HG03354 (cell line): ENCODE measurements at regions not wholly inside any gene's neighbourhood (a gene's known extent, or its start where the extent isn't known, plus 50 kb on each side); places are given as distances from the start of the nearest gene placed in this dataset.
"Not testable (repeated sequence)": the region's sequence is repeated elsewhere in the genome, so short reads cannot be mapped to it uniquely, and the experiment has no call there.

Experiments used
- ATAC-seq: cut with Tn5 transposase; IDR thresholded peaks from one replicate; pipeline ENCODE4 v1.9.1; 2021; ENCODE audit warnings: mild to moderate bottlenecking; ENCODE audit not compliant: unreplicated experiment, poor library complexity, severe bottlenecking

- no peak for ATAC-seq
Measured at GRCh38 chr21:25490742-25491141, 116.5 kb downstream of the MRPL39 start.

DNA sequence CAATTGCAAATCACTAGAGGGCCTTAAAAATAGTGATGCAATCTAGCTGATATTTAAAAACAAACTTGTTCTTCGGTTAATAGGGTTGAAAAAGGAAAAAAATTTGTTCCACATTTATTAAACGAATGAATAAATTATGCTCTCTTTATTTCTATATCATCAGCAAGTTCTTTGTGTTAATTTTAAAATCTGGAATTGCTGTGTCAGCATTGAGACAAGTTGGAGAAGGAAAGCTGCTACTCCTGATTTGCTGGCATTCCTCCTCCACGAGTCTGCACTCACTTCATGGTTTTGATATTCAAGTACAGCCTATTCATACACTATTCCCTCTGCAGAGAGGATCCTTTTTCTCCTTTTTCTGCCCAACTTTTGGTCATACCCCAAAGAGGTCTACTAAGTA is 117.6 kb downstream of the MRPL39 start:
- no peak for ATAC-seq

DNA sequence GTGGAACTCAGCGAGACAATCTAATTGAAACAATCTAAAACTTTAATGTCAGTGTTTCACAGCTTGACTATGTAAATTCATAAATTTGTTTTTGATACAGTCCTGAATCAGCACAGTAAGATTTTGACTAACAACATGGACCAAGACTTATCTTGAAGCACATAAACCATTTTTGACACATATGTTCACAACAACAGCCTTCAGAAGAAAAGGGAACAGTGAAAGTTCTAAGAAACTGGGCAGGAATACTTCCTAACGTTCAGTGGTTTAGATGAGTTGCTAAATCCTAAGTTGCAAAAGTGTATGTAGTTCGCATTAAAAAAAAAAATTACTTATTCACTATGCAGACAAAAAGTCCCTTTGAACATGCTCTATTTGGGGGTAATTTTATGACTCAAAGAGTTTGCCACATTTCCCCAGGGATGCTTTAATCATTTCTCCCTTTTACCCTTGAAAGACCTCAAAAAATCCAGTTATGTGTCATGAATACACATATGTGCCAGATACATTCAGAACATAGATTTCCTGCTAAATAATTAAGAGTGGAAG is 120.2 kb downstream of the MRPL39 start:
- peak; percentile 82 for ATAC-seq

DNA sequence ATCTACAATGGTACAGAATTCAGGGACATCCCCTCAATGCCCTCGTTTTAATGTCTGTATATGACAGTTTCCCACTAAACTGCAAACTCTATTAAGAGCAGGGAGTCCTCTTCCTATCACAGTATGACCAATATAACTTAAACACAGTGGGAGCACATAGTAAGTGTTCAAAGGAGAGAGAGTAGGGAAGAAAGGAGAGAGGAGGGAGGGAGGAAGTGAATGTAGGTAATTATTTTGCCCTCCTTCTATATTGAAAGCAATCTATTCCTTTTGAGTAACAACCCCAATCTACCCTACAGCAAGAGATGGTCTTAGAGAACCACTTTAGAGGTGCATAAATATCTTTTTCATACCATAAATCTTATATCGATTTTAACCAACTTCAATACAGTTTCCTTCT is 121.4 kb downstream of the MRPL39 start:
- no peak for ATAC-seq

DNA sequence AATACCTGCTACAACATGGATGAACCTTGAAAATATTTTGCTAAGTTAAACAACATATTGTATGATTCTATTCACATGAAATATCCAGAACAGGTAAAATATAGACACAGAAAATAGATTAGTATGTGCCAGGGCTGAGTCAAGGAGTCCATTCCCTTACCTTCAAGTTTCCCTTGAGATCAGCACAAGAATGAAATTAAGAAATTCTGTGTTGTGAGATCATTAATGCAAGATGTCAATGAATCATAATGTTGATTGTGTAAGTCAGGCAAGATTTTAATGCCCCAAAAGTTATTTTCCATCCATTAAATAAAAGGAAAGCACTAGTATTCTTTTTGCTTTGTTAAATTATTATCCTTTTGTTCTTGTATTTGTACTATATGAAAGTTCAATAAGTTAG is 139.4 kb downstream of the MRPL39 start:
- no peak for ATAC-seq

GRCh38 chr21:25467071-25467470 is 140.2 kb downstream of the MRPL39 start:
- not testable (repeated sequence) for ATAC-seq

DNA sequence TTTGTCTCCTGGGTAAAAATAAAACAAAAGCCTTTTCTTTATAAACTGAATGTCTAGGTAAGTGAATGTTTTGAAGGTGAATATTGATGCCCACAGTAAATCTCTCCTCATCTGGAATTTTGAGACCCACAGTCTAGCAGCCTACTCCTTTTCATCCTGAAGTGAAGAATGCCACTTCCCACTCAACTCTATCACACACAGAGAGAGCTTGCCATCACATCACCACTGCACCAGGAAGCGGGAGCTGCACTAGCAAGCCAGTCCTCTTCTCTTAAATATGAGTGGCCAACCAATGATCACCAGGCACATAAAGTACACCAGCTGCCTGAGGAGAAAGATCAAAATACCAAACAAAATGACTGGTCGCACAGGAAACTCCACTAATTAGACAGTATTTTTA is 140.8 kb downstream of the MRPL39 start:
- no peak for ATAC-seq

DNA sequence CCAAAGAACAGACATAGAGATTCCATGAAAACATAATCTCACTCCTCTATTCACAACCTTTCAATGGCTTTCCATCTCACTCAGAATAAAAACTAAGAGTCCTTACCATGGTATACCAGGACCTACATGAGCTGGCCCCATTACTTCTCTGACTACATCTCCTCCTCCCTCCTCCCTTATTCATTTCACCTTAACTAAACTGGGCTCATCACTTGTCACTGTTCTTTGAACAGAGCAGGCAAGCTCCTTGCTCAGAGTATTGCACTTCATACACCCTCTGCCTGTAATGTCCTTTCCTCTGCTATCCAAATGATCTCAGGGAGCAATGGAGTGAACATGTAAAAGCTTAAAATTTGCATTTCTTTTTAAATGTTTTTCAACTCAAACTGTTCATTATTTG is 142.0 kb downstream of the MRPL39 start:
- no peak for ATAC-seq

GRCh38 chr21:25464275-25464674 is 143.0 kb downstream of the MRPL39 start:
- peak; percentile 76 for ATAC-seq

GRCh38 chr21:25462517-25462971 is 144.7 kb downstream of the MRPL39 start:
- peak; percentile 52 for ATAC-seq

- no peak for ATAC-seq
Measured at GRCh38 chr21:25461725-25462124, 145.6 kb downstream of the MRPL39 start.

GRCh38 chr21:25459993-25460392 is 147.3 kb downstream of the MRPL39 start:
- ATAC-seq = no peak

- ATAC-seq = no peak
Measured at GRCh38 chr21:25459365-25459764, 147.9 kb downstream of the MRPL39 start.

GRCh38 chr21:25458484-25458883 is 148.8 kb downstream of the MRPL39 start:
- no peak for ATAC-seq

DNA sequence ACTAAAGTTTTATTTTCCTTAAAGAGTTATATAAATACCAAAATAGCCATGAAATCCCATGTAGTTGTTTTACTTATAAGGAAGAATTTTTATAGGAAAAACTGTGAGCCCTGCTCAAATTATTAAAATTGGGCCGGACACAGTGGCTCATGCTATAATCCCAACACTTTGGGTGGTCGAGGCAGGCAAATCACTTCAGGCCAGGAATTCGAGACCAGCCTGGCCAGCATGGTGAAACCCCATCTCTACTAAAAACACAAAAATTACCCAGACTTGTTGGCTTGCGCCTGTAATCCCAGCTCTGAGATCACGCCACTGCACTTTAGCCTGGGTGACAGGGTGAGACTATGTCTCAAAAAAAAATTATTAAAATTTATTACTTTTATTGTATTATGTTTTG is 149.3 kb downstream of the MRPL39 start:
- ATAC-seq = no peak

DNA sequence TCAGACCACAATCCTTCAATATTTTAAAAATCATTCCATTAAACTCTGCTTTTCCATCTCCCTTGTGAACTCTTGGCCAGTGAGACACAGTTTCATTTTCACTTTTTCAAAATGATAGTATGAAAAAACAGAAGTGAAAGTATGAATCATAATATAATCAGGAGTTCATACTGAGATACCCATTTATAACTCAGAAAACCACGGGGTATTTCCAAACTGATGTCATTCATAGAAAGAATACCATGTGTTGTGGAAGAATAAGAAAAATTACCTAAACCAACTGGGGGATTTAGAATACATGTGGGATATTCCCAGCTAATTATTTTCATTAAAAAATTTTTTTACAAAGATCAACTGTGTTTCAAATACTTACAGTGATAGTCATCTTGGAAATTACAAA is 149.9 kb downstream of the MRPL39 start:
- peak; percentile 70 for ATAC-seq

- ATAC-seq = peak; percentile 63
Measured at GRCh38 chr21:25456672-25457071, 150.6 kb downstream of the MRPL39 start.

GRCh38 chr21:25453524-25453923 is 153.8 kb downstream of the MRPL39 start:
- ATAC-seq = no peak

DNA sequence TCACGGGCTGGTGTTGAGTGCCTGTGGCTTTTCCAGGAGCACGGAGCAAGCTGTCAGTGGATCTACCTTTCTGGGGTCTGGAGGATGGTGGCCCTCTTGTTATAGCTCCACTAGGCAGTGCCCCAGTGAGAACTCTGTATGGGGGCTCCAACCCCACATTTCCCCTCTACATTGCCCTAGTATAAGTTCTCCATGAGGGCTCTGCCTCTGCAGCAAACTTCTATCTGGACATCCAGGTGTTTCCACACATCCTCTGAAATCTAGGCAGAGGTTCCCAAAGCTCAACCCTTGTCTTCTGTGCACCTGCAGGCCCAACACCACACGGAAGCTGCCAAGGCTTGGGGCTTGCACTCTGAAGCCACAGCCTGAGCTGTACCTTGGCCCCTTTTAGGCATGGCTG is 157.3 kb downstream of the MRPL39 start:
- ATAC-seq = no peak

DNA sequence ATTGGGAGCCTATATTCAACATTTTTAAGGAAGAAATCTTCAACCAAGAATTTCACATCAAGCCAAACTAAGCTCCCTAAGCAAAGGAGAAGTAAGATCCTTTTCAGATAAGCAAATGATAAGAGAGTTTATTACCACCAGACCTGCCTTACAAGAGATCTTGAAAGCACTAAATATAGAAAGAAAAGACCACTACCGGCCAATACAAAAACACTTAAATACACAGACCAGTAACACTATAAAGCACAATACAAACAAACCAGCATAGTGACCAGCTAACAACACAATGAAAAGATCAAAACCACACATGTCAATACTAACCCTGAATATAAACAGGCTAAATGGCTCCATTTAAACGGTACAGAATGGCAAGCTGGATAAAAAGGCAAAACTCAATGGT is 165.4 kb downstream of the MRPL39 start:
- ATAC-seq = no peak

- ATAC-seq = not testable (repeated sequence)
Measured at GRCh38 chr21:25437465-25437864, 169.8 kb downstream of the MRPL39 start.

DNA sequence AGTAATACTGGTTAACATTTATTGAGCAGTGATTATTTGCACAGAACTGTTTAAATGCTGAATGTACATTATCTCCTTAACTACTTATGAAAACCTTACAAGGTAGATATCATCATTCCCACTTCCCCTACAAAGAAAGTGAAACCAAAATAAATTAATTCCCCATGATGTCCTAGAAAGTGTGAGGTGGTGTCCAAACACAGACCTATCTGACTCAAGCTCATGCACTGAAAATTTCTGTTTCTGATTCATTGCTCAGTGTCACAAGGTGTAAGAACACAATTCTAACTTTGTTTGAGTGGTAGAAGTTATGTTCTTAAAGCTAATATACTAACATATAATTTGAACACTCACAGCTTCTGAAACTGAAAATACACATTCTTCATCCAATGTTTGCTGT is 178.7 kb downstream of the MRPL39 start:
- ATAC-seq = no peak
